ENCODE measurements at regions not wholly inside any gene's neighbourhood (a gene's known extent, or its start where the extent isn't known, plus 50 kb on each side); places are given as distances from the start of the nearest gene placed in this dataset.

GRCh38 chr5:82811490-82811889 lies 265.7 kb downstream of the TMEM167A start:
- no peak for DNase-seq

DNA sequence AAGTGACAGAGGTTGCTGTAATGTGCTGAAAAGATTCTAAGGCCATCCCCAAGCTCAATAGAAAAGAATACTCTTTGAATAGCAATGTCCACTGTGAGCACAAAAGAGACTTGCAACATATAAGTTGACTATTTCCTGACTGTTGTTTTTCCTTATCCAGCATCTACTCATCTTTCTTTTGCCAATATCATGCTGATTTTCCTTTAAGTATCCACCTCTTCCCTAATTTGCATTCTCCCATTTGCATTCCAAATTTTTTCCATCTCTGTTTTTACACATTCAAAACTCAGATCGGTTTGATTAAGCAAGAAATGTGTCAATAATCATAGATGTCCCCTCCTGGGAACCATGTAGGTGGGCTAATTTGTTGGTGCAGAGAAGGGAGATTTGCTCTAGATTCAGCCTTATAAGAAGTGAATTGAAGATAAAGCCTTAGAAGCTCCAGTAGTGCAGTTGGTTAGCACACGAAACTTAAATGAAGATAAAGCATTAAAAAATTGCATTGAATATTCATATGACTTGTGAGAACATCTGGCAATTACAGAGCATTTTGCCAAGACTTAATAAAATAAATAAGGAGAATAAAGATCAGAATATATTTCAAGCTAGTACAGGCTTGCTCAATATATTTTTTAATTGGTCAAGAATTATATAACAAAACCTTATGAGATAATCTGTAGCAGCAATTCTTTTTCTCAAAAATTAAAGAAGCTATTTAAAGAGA lies 267.6 kb downstream of the TMEM167A start:
- DNase-seq: no peak

GRCh38 chr5:82808960-82809359 lies 268.2 kb downstream of the TMEM167A start:
- DNase-seq: no peak

- DNase-seq: no peak
Measured at GRCh38 chr5:82807021-82807420, 270.2 kb downstream of the TMEM167A start.

GRCh38 chr5:82806513-82806912 lies 270.7 kb downstream of the TMEM167A start:
- no peak for DNase-seq

- no peak for DNase-seq
Measured at GRCh38 chr5:82804155-82804690, 273.0 kb downstream of the TMEM167A start.

DNA sequence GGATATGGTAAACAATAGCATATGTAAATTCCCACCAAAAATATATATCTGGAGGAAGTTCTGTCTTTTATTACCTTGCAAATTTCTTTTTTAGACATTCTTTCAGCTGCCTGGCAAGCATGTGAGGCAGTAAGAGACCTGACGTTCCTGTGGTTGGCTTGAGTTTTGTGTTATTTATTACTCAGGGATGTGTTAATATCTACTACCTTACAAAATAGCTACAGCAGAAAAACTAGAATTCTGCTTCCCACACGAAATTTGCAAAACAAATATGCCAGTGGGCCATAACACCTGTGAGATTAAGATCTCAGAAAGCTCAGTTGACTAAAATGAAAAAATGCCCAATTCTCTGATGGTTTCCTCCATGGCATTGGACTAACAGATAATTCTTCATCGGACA lies 274.2 kb downstream of the TMEM167A start:
- no peak for DNase-seq

DNA sequence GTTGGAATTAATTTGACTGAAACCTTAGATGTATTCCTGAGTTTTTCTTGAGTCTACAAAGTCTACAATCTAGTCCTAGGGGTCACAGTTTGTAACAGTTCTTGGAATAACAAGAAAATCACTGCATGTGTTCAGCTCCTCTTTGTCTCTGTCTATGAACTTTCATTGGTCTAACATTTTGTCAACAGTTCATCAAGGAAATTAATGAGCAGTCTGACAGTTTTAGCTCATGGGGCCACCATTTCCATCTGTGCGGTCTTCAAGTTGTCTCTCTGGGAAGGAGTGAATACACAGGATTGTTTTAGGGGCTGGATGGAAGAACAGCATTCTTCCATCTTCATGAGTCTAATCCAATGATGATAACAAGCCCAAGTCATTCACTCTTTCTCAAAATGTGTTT lies 276.4 kb downstream of the TMEM167A start:
- DNase-seq: no peak

DNA sequence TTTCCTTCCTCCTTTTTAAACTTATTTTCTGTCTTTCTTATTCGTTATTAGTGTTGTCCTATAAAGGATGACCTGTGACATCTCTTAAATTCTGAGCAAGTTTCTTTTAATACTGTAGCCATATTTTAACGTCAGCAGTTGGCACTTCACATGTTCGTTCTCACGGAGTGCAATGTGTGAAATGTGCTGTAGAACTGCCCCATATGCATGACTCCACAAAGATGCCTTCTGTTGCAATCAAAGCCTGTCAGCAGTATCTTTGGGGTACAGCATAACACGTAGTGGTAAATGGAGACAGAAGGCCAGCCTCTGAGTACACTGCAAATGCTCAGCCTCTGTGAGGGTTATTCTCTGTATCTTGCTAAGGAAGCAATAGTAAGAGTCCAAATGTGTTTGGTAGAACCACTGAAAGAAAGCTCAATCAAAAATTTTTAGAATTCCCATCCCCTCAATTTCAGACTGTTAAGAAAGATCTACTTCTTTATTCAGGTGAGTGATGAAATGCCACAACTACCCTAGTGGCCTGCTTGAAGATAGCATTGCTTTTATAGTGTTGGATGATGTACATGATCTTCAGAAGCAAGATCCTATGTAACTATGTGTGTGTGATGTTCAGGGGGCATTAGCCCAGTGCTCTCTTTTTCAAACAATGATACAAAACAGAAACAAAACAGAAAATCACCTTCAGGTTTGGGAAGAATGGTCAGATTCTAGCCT lies 277.7 kb downstream of the TMEM167A start:
- no peak for DNase-seq

- no peak for DNase-seq
Measured at GRCh38 chr5:82798676-82799075, 278.5 kb downstream of the TMEM167A start.

GRCh38 chr5:82796643-82797416 lies 280.4 kb downstream of the TMEM167A start:
- no peak for DNase-seq

GRCh38 chr5:82794876-82795275 lies 282.3 kb downstream of the TMEM167A start:
- no peak for DNase-seq

GRCh38 chr5:82793808-82794419 lies 283.3 kb downstream of the TMEM167A start:
- peak in 9 of 58 donors; percentile 0 to 6 (median 1) for DNase-seq

GRCh38 chr5:82792096-82792495 lies 285.1 kb downstream of the TMEM167A start:
- no peak for DNase-seq

DNA sequence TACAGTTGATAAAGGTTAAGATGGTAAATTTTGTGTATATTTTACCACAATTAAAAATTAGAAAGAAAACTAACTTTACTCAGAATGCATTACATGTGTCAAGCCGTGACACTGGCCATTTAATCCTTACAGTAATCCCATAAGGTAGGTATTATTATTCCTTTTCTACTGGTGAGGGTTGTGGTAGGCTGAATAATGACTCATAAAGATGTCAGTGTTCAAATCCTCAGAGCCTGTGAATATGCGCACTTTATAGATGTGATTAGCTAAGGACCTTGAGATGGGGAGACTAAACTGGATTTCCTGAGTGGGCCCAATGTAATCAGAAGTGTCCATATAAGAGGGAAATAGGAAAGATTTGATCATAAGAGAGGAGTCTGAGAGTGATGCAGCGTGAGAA lies 288.1 kb downstream of the TMEM167A start:
- no peak for DNase-seq

- DNase-seq: no peak
Measured at GRCh38 chr5:82786748-82787147, 290.4 kb downstream of the TMEM167A start.

- no peak for DNase-seq
Measured at GRCh38 chr5:82785882-82786509, 291.2 kb downstream of the TMEM167A start.

DNA sequence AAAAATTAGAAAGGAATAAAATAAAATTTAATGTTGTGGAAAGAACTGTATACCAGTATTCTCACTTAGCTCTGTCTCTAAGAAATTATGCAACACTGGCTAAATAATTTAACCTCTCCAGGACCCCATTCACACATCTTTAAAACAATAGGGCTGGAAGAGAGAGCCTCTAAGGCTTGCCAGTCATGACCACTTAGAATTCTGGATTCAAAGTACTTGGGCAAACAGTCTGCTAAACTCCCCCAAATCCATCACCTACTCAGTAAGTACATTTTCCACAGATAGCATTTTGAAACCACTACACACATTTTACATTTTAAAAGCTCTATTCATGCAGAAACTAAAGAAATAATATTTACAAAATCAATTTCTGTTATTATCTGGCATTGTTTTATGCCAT lies 291.7 kb downstream of the TMEM167A start:
- no peak for DNase-seq

- DNase-seq: no peak
Measured at GRCh38 chr5:82784521-82784920, 292.7 kb downstream of the TMEM167A start.

DNA sequence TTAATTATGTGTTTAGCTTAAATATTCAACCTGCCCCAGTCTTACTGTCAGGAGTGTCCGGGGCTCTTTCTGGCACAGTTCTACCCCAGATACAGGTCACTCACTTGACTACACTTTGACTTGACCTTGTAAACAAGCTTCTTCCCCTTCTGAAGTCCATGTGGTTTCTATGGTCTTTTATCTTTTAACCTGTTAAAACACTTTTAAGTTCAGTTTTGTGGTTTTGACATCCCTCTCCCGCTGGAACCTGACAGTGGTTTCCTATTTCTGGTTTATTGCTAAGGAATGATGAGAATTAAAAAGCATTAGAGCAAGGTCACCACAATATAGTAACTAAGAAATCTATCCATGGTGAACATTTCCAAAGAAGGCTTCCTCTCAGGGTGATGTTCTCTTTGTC lies 300.1 kb downstream of the TMEM167A start:
- DNase-seq: no peak

DNA sequence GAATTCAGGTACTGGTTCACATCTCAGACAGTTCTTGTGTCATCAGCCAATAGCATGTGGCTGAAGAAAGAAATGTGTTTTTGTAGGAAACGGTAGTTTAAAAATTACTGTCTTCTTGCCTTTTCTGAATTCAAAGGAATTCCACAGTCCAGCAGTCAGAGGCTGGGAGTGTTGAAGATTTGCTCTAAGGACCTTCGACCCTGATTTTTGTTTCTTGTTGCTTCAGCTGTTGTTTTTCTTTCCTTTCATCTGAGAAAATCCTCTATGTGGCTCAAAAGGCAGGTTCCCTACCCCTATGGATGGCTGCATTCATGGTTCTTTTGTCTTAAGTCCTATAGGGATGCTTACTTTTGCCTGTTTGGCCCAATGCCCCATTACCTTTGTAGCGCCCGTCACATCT lies 304.9 kb downstream of the TMEM167A start:
- no peak for DNase-seq
